Islet of Langerhans (tissue), 1 donor: ENCODE measurements at regions not wholly inside any gene's neighbourhood (a gene's known extent, or its start where the extent isn't known, plus 50 kb on each side); places are given as distances from the start of the nearest gene placed in this dataset.

ENCODE experiments used
- FAIRE-seq: peaks from one replicate; lab custom pipeline; 2011; peaks lifted over from hg19 to GRCh38; lab: Jason Lieb, UNC

GRCh38 chr6:165229216-165229615, 80.2 kb downstream of the C6orf118 start:
- no peak for FAIRE-seq

- FAIRE-seq = no peak
These were observed 81.6 kb downstream of the C6orf118 start for GRCh38 chr6:165227644-165228329.

- no peak for FAIRE-seq
These were observed 85.7 kb downstream of the C6orf118 start for GRCh38 chr6:165223736-165224135.

GRCh38 chr6:165223101-165223500, 86.3 kb downstream of the C6orf118 start:
- FAIRE-seq = no peak

GRCh38 chr6:165222315-165223025, 86.9 kb downstream of the C6orf118 start:
- FAIRE-seq = no peak

GRCh38 chr6:165220045-165220444, 89.4 kb downstream of the C6orf118 start:
- no peak for FAIRE-seq

GRCh38 chr6:165219629-165220028, 89.8 kb downstream of the C6orf118 start:
- no peak for FAIRE-seq

GRCh38 chr6:165218829-165219228, 90.6 kb downstream of the C6orf118 start:
- FAIRE-seq = no peak

- no peak for FAIRE-seq
These were observed 102.6 kb downstream of the C6orf118 start for GRCh38 chr6:165206798-165207197.

- no peak for FAIRE-seq
These were observed 103.8 kb downstream of the C6orf118 start for GRCh38 chr6:165205632-165206031.

GRCh38 chr6:165204807-165205545, 104.4 kb downstream of the C6orf118 start:
- no peak for FAIRE-seq

- no peak for FAIRE-seq
These were observed 109.2 kb downstream of the C6orf118 start for GRCh38 chr6:165200178-165200577.

GRCh38 chr6:165191461-165191860, 117.9 kb downstream of the C6orf118 start:
- no peak for FAIRE-seq

GRCh38 chr6:165186441-165187205, 122.8 kb downstream of the C6orf118 start:
- FAIRE-seq = no peak

- FAIRE-seq = no peak
These were observed 123.4 kb downstream of the C6orf118 start for GRCh38 chr6:165186041-165186440.

GRCh38 chr6:165184192-165184979, 125.0 kb downstream of the C6orf118 start:
- FAIRE-seq = no peak

- FAIRE-seq = no peak
These were observed 125.8 kb downstream of the C6orf118 start for GRCh38 chr6:165183496-165184140.

GRCh38 chr6:165183071-165183470, 126.3 kb downstream of the C6orf118 start:
- no peak for FAIRE-seq

GRCh38 chr6:165181951-165182414, 127.4 kb downstream of the C6orf118 start:
- FAIRE-seq = no peak

GRCh38 chr6:165178056-165178455, 131.3 kb downstream of the C6orf118 start:
- no peak for FAIRE-seq

GRCh38 chr6:165173484-165173883, 135.9 kb downstream of the C6orf118 start:
- no peak for FAIRE-seq
